H1 (cell line): ENCODE measurements at regions not wholly inside any gene's neighbourhood (a gene's known extent, or its start where the extent isn't known, plus 50 kb on each side); places are given as distances from the start of the nearest gene placed in this dataset.

Source experiments
- CTCF ChIA-PET: fragments of 300-600 bp; sonication (Branson Sonifier 250); formaldehyde crosslinking; loops from one replicate; lab custom pipeline; 2021; ENCODE audit not compliant: partially characterized antibody; lab: Charles Lee
- POLR2A ChIA-PET: fragments of 300-600 bp; sonication (Branson Sonifier 250); formaldehyde crosslinking; loops from one replicate; lab custom pipeline; 2021; ENCODE audit warnings: inconsistent platforms; ENCODE audit not compliant: partially characterized antibody; lab: Charles Lee
- DNase-seq, 2 experiments: peaks; one replicate each; pipeline versions ENCODE4 v3.0.0 to v3.0.0-alpha.2; 2010 to 2022; ENCODE audit warnings: low spot score in 2 of 2, low read depth in 1 of 2, mixed read lengths in 1 of 2
- FAIRE-seq: peaks from 2 replicates; lab custom pipeline; 2011; peaks lifted over from hg19 to GRCh38; lab: Jason Lieb, UNC
- H2AFZ ChIP-seq: 2 replicates; pipeline ENCODE4 v1.8.1; 2012; ENCODE audit warnings: low read length, inconsistent platforms
- H2AK5ac ChIP-seq: 2 replicates; pipeline ENCODE4 v1.6.1; 2013; ENCODE audit warnings: low read depth, low read length
- H2BK120ac ChIP-seq: replicated peaks from 2 replicates; pipeline ENCODE3; 2013; ENCODE audit warnings: low read depth, low read length, inconsistent platforms
- H2BK12ac ChIP-seq: 2 replicates; pipeline ENCODE4 v1.6.1; 2013; ENCODE audit warnings: low read depth, low read length
- H2BK15ac ChIP-seq: 2 replicates; pipeline ENCODE4 v1.6.1; 2013; ENCODE audit warnings: low read length
- H2BK20ac ChIP-seq: 2 replicates; pipeline ENCODE4 v1.6.1; 2013; ENCODE audit warnings: low read length
- H2BK5ac ChIP-seq: 2 replicates; pipeline ENCODE4 v1.6.1; 2013; ENCODE audit warnings: low read depth, low read length
- H3K14ac ChIP-seq: 2 replicates; pipeline ENCODE4 v1.6.1; 2013; ENCODE audit warnings: inconsistent platforms; ENCODE audit not compliant: insufficient read length
- H3K18ac ChIP-seq: 2 replicates; pipeline ENCODE4 v1.6.1; 2013; ENCODE audit warnings: low read length; ENCODE audit errors: extremely low read depth
- H3K23ac ChIP-seq: 2 replicates; pipeline ENCODE4 v1.6.1; 2013; ENCODE audit warnings: inconsistent platforms; ENCODE audit not compliant: insufficient read length
- H3K23me2 ChIP-seq: 2 replicates; pipeline ENCODE4 v1.6.1; 2013; ENCODE audit warnings: low read depth, low read length
- H3K27ac ChIP-seq: 2 replicates; pipeline ENCODE4 v1.6.1; 2011; ENCODE audit warnings: low read depth, low read length, inconsistent platforms
- H3K27me3 ChIP-seq, 4 experiments: replicated peaks in 1 of 4; 1 replicate in 1 of 4; 2 replicates in 3 of 4; pipeline versions ENCODE4 v1.6.1 to v1.8.1; 2011 to 2013; ENCODE audit warnings: low read length in 3 of 4, mild to moderate bottlenecking in 3 of 4, inconsistent platforms in 2 of 4, mixed read lengths in 2 of 4, moderate library complexity in 1 of 4; ENCODE audit not compliant: control insufficient read depth in 3 of 4, insufficient read depth in 3 of 4; ENCODE audit errors: extremely low read depth in 1 of 4
- H3K36me3 ChIP-seq, 4 experiments: 2 replicates each; pipeline versions ENCODE4 v1.6.1 to v1.8.1; 2011 to 2013; ENCODE audit warnings: mild to moderate bottlenecking in 4 of 4, low read length in 3 of 4, moderate library complexity in 2 of 4, control low read depth in 1 of 4, inconsistent platforms in 1 of 4; ENCODE audit not compliant: insufficient read depth in 4 of 4, control insufficient read depth in 2 of 4
- H3K4ac ChIP-seq: replicated peaks from 2 replicates; pipeline ENCODE3; 2013; ENCODE audit warnings: low read length, low read depth, mixed read lengths, inconsistent platforms; ENCODE audit not compliant: insufficient read length
- H3K4me1 ChIP-seq, 4 experiments: replicated peaks in 1 of 4; 1 replicate in 1 of 4; 2 replicates in 3 of 4; pipeline versions ENCODE4 v1.6.1 to v1.8.1; 2011 to 2013; ENCODE audit warnings: low read length in 3 of 4, inconsistent platforms in 2 of 4, mixed read lengths in 1 of 4; ENCODE audit not compliant: insufficient read depth in 4 of 4, control insufficient read depth in 3 of 4
- H3K4me2 ChIP-seq, 2 experiments: 2 replicates each; pipeline versions ENCODE4 v1.6.1 to v1.8.1; 2011 to 2013; ENCODE audit warnings: low read depth in 2 of 2, low read length in 2 of 2, control low read depth in 1 of 2, inconsistent platforms in 1 of 2, mild to moderate bottlenecking in 1 of 2; ENCODE audit not compliant: insufficient read depth in 1 of 2
- H3K4me3 ChIP-seq, 4 experiments: fragments of 200-600, 300-600 bp in 1 of 4; sonication (generic), shearing (Covaris generic), sonication (Bioruptor Twin) in 1 of 4; 2 replicates each; pipeline versions ENCODE4 v1.5.1 to v1.8.1; 2011 to 2016; ENCODE audit warnings: low read length in 4 of 4, low read depth in 3 of 4, control low read depth in 2 of 4, inconsistent platforms in 2 of 4, mild to moderate bottlenecking in 2 of 4, mixed read lengths in 1 of 4, moderate library complexity in 1 of 4; ENCODE audit not compliant: insufficient read depth in 2 of 4; ENCODE audit errors: extremely low read depth in 1 of 4
- H3K56ac ChIP-seq: replicated peaks from 2 replicates; pipeline ENCODE3; 2013; ENCODE audit warnings: low read depth, mild to moderate bottlenecking, mixed read lengths, low read length, inconsistent platforms; ENCODE audit not compliant: insufficient read length
- H3K79me1 ChIP-seq: 2 replicates; pipeline ENCODE4 v1.6.1; 2013; ENCODE audit warnings: low read depth, low read length, control low read depth
- H3K79me2 ChIP-seq, 2 experiments: 2 replicates each; pipeline versions ENCODE4 v1.6.1 to v1.8.1; 2012 to 2013; ENCODE audit warnings: low read length in 2 of 2, mild to moderate bottlenecking in 2 of 2, inconsistent platforms in 1 of 2; ENCODE audit not compliant: insufficient read depth in 2 of 2, control insufficient read depth in 1 of 2
- H3K9ac ChIP-seq, 4 experiments: replicated peaks in 1 of 4; 1 replicate in 1 of 4; 2 replicates in 3 of 4; pipeline versions ENCODE4 v1.6.1 to v1.8.1; 2011 to 2013; ENCODE audit warnings: low read depth in 3 of 4, low read length in 3 of 4, control low read depth in 2 of 4, mild to moderate bottlenecking in 2 of 4, moderate library complexity in 2 of 4, inconsistent platforms in 1 of 4; ENCODE audit errors: extremely low read depth in 1 of 4
- H3K9me3 ChIP-seq, 2 experiments: 2 replicates each; pipeline versions ENCODE4 v1.6.1 to v1.8.1; 2012 to 2013; ENCODE audit warnings: mild to moderate bottlenecking in 2 of 2, moderate library complexity in 2 of 2, control low read depth in 1 of 2, inconsistent platforms in 1 of 2, low read depth in 1 of 2, low read length in 1 of 2, mixed read lengths in 1 of 2; ENCODE audit not compliant: insufficient read depth in 2 of 2
- H4K20me1 ChIP-seq, 2 experiments: replicated peaks in 1 of 2; 2 replicates each; pipeline versions ENCODE3 to v1.8.1; 2011 to 2013; ENCODE audit warnings: inconsistent platforms in 2 of 2, low read length in 2 of 2, mild to moderate bottlenecking in 1 of 2; ENCODE audit not compliant: insufficient read depth in 2 of 2, control insufficient read depth in 1 of 2
- H4K5ac ChIP-seq: 2 replicates; pipeline ENCODE4 v1.6.1; 2013; ENCODE audit warnings: low read length, low read depth, mixed read lengths, inconsistent platforms; ENCODE audit not compliant: insufficient read length
- H4K8ac ChIP-seq: 2 replicates; pipeline ENCODE4 v1.8.0; 2013; ENCODE audit warnings: mild to moderate bottlenecking, moderate library complexity, low read length, inconsistent platforms; ENCODE audit not compliant: insufficient read depth; ENCODE audit errors: extremely low read depth
- H4K91ac ChIP-seq: replicated peaks from 2 replicates; pipeline ENCODE3; 2013; ENCODE audit warnings: low read length, mixed read lengths, inconsistent platforms; ENCODE audit not compliant: insufficient read length
- CHD2 ChIP-seq: IDR thresholded peaks from 2 replicates; pipeline ENCODE4 v1.6.1; 2012; ENCODE audit warnings: low read length, improper control_type of control experiment
- HDAC6 ChIP-seq: IDR thresholded peaks from one replicate; pipeline ENCODE4 v1.7.1; 2012; ENCODE audit warnings: low read depth, mild to moderate bottlenecking, inconsistent platforms, low read length, moderate library complexity
- KDM4A ChIP-seq: IDR thresholded peaks from one replicate; pipeline ENCODE4 v1.7.1; 2012; ENCODE audit warnings: low read depth, mild to moderate bottlenecking, moderate library complexity, low read length, inconsistent platforms; ENCODE audit not compliant: severe bottlenecking
- KDM5A ChIP-seq: fragments of 200-600 bp; IDR thresholded peaks from 2 replicates; pipeline ENCODE4 v1.7.1; 2012; ENCODE audit warnings: mild to moderate bottlenecking, low read length, inconsistent platforms, mixed read lengths
- RAD21 ChIP-seq, 2 experiments: IDR thresholded peaks in 1 of 2; conservative IDR thresholded peaks in 1 of 2; 2 replicates each; pipeline ENCODE4 v1.6.1; 2011; ENCODE audit warnings: low read depth in 2 of 2, low read length in 2 of 2, improper control_type of control experiment in 1 of 2, inconsistent platforms in 1 of 2, mild to moderate bottlenecking in 1 of 2, moderate library complexity in 1 of 2
- RNF2 ChIP-seq: fragments of 200-900, 300-1000 bp; sonication (generic); IDR thresholded peaks from 2 replicates; pipeline ENCODE4 v1.7.1; 2016; ENCODE audit warnings: borderline replicate concordance, low read depth, mild to moderate bottlenecking, antibody characterized with exemption, low read length; ENCODE audit not compliant: poor library complexity, severe bottlenecking; ENCODE audit errors: missing control alignments
- WGBS, 2 experiments: shearing (Covaris generic) in 1 of 2; methylation state at CpG; one replicate each; pipeline versions ENCODE4 v1.1.6 to v1.1.7; 2013 to 2015; ENCODE audit warnings: low lambda C conversion rate in 2 of 2, mixed read lengths in 2 of 2, inconsistent platforms in 1 of 2, low coverage in 1 of 2, missing lambda C conversion rate in 1 of 2; ENCODE audit not compliant: insufficient replicate concordance in 2 of 2, insufficient coverage in 1 of 2, insufficient read length in 1 of 2; ENCODE audit errors: extremely low coverage in 1 of 2, missing lambda C conversion rate in 1 of 2; 5-methylcytosine and 5-hydroxymethylcytosine counted together
- TF ChIP-seq, protein P1 (sequence below): IDR thresholded peaks from 2 replicates; pipeline ENCODE4 v1.6.1; 2011; ENCODE audit warnings: low read depth, mild to moderate bottlenecking, low read length; ENCODE audit not compliant: insufficient read depth

DNA sequence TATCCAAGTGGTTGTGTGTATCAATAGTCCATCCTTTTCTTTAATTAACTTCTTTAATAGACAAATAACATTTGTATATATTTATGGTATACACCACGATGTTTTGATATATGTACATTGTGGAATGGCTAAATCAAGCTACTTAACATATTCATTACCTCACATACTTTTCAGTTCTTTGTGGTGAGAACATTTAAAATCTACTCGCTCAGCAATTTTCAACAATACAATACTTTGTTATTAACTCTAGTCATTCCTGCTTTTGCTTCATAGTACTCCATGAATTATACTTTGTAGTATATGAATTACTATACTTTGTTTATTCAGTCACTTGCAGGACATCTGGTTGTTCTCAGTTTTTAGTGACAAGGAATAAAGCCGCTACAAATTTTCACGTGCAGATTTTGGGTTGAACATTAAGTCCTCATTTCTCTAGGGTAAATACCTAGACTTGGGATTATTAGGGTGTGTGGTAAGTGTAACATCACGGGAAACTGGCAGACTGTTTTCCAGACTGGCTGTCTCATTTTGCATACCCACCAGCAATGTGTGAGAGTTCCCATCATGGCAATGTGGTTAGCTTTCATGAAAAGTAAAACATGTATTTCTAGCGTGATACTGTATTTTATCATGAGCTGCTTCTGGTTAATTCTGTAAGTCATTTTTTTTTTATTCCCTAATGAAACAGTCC, 354.4 kb upstream of the WWC1 start:
- no peaks in the 10 kb centered on the region for H3K23me2 ChIP-seq
- ChIA-PET CTCF (interaction anchor here (0.6 to 1.0 kb wide), 2 partner anchors 8 to 151 kb away, joined by 3 read pairs; no protein-coding TSS in a partner anchor), POLR2A (no interaction called here)
- H2BK15ac ChIP-seq = no peak overlapping the region
- no peaks in the 10 kb centered on the region for H3K4me1 ChIP-seq
- no peak overlapping the region for H3K14ac ChIP-seq
- no peak overlapping the region for H3K4ac ChIP-seq
- no peak overlapping the region for H3K9ac ChIP-seq
- H2AK5ac ChIP-seq = no peak overlapping the region
- no peak overlapping the region for H3K27ac ChIP-seq
- 90% methylated on average over 6 of the region's 6 CpGs; no CpG with 5 or more reads in 1 of the 2 experiments for WGBS, 2 experiments
- no peak overlapping the region for H3K4me2 ChIP-seq
- no peak overlapping the region for H2BK20ac ChIP-seq
- no peak overlapping the region for H2AFZ ChIP-seq
- H2BK120ac ChIP-seq = no peak overlapping the region
- no peaks in the 10 kb centered on the region for H4K20me1 ChIP-seq
- no peak overlapping the region for H3K4me3 ChIP-seq
- H4K91ac ChIP-seq = no peak overlapping the region
- no peak overlapping the region for H2BK5ac ChIP-seq
- no peaks in the 10 kb centered on the region for H3K36me3 ChIP-seq
- no peak overlapping the region for H3K56ac ChIP-seq
- H4K5ac ChIP-seq = no peak overlapping the region
- no peak overlapping the region for H2BK12ac ChIP-seq
- DNase-seq (no peak), FAIRE-seq (no peak)
- H4K8ac ChIP-seq = no peak overlapping the region
- H3K18ac ChIP-seq = no peak overlapping the region
- H3K79me2 ChIP-seq = no peaks in the 10 kb centered on the region
- no peaks in the 10 kb centered on the region for H3K79me1 ChIP-seq
- no peaks in the 10 kb centered on the region for H3K27me3 ChIP-seq
- no peaks in the 10 kb centered on the region for H3K9me3 ChIP-seq
- H3K23ac ChIP-seq = no peak overlapping the region
- TF ChIP-seq, protein P1, sequence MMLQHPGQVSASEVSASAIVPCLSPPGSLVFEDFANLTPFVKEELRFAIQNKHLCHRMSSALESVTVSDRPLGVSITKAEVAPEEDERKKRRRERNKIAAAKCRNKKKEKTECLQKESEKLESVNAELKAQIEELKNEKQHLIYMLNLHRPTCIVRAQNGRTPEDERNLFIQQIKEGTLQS = no peak
- TF ChIP-seq KDM5A (no peak), RNF2 (no peak), RAD21 (IDR thresholded peaks at IDR 0.05 in 1 of 2, conservative IDR thresholded peaks at IDR 0.05 in 1 of 2; ENCODE audit: low read depth in 2 of 2, low read length in 2 of 2) (no peak), CHD2 (no peak), KDM4A (no peak), HDAC6 (no peak)
